GM21390 (cell line): ENCODE measurements at regions not wholly inside any gene's neighbourhood (a gene's known extent, or its start where the extent isn't known, plus 50 kb on each side); places are given as distances from the start of the nearest gene placed in this dataset.

Experiments used
- ATAC-seq: cut with Tn5 transposase; IDR thresholded peaks from one replicate; pipeline ENCODE4 v1.9.1; 2021; ENCODE audit not compliant: unreplicated experiment

DNA sequence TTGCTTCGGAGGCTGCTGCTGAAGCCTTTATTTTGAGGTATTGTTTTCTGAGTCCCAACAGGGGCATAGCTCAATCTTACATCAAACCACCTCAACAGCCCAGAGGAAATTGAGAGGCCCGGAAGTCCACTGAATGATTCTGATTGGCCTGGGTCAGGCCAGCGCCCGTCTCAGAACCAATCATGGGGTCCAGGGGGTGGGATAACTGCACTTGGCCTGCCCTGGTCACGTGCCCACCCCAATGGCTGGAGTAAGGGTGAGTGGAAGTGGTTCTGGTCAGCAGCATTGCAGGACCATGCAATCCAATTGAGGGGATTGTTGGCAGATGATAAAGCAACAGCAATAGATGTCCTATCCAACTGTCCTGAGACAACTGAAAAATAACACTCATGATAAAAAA is 190.6 kb downstream of the HERPUD2 start:
- ATAC-seq: no peak

- ATAC-seq: no peak
Measured at GRCh38 chr7:35501681-35502080, 193.3 kb downstream of the HERPUD2 start.

DNA sequence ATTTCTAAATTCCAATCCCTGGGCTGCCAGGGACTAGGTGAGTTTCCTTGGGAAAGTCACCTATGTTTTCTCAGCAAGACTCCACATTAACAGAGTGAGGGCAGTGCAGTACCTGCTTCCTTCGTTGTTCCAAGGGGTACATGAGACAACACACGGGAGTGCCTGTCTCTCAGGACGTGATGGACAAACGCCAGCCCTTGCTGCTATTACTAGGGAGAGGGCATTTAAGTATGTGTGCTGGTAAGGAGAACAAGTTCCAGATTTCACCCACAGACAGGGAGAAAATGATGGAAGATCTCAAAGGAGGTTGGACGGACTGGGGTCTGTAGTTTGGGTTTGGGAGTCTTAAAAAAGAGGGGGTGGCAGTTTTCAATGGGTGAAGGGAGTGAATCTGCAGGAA is 195.7 kb downstream of the HERPUD2 start:
- no peak for ATAC-seq

DNA sequence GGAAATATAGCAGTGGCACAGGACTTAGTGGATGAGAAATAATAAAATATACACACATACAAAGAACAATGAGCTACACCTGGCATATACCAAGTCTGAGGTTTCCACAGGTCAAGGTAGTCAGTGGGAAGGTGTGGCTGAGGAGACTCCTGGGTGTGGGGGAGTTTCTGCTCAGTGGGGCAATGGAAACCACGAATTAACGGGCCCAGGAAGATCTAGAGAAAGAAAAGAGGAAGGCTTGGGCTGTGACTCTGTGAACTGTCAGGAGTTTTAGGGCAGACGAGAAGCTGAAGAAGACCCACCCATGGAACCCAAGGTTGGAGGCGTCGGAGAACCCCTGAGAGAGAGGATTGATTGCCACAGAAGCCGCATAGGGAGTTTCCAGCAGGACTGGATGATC is 196.5 kb downstream of the HERPUD2 start:
- ATAC-seq: no peak

DNA sequence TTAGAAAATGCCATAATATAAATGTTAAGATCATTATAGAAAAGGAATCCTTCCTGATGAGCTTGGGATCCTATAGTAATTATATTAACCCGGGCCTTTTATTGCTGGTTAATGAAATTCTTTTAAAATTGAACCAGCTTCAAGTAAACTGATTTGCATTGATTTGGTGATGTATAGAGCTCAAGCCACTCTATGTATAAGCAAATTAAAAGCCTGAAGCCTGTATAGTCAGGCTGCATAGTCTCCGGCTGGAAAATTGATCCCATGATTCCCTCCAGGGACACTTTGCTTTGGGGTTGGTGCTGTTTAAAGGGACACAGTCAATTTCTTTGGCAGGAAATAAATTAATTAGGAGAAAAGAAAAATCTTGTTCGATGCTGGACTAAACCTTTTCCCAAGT is 199.1 kb downstream of the HERPUD2 start:
- ATAC-seq: no peak

- ATAC-seq: no peak
Measured at GRCh38 chr7:35495377-35495776, 199.6 kb downstream of the HERPUD2 start.

- no peak for ATAC-seq
Measured at GRCh38 chr7:35494407-35494806, 200.5 kb downstream of the HERPUD2 start.

DNA sequence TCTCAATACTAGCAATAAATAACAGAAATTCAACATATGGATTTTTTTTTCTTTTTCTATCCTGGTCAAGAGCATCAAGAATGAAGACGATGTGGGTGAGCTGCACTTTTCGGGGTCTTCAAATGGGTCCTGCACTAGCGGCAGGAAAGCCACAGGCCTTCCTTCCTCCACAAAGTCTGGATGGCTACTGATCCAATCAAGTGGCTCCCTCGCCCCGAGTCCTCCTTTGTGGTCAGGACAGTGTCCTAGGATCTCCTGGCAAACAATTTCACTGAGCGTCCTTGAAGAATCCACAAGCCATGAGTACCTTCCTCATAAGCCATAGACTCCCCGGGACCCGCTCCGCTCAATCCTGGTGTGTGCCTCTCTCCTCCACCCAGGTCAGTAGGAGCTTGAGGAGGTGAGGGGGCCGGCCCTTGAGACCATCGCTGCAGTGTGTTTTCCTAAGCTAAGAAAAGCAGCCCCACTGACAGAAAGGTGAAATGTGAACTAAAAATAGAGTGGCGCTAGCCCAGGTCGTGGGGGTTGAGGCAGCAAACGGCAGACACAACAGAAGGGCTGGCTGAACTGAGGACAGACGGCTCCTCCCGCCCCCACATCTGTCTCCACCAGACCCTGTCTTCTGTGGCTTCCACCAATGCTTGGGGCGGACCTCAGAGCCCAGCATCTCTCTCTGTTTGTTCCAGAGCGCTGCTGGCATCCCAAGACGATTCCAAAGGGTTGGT is 202.3 kb downstream of the HERPUD2 start:
- ATAC-seq: no peak

DNA sequence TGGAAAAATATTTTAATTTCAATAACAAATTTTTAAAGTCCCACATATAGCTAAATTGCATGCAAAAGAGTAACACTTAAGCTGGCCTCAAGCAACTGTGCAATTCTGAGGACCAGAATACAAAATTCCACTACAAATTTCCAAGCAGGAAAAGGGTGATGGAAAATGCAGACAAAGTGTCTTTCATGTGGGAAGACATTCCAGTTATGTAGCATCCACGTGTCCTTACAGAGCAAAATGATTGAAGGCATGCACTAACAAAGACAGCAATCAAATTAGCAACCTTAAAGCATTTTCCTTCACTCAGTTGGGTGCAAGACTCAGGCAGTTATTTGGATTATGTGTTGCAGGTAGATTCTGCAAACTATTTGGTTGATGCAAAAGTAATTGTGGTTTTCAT is 203.7 kb downstream of the HERPUD2 start:
- ATAC-seq: no peak

GRCh38 chr7:35487841-35488240 is 207.1 kb downstream of the HERPUD2 start:
- ATAC-seq: no peak

GRCh38 chr7:35487402-35487801 is 207.5 kb downstream of the HERPUD2 start:
- no peak for ATAC-seq

- ATAC-seq: no peak
Measured at GRCh38 chr7:35485436-35485835, 209.5 kb downstream of the HERPUD2 start.

DNA sequence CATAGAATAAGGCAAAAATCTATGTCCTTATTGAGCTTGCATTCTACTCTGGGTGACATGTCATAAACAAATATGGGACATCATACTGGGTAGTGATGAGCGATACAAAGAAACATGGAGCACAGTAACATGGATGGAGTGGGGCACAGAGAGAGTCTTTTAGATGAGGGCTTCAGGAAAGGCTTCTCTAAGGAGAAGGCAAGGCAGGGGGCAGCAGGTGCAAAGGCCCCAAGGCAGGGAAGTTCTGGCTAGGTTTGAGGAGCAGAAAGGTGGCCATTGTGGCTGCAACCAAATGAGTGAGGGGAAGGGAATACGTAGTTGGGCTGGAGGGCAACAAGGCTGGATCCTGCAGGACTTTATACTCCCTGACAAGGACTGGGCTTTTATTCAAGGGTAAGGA is 211.4 kb downstream of the HERPUD2 start:
- no peak for ATAC-seq

- ATAC-seq: no peak
Measured at GRCh38 chr7:35482231-35482630, 212.7 kb downstream of the HERPUD2 start.

GRCh38 chr7:35480806-35481205 is 214.1 kb downstream of the HERPUD2 start:
- ATAC-seq: no peak

- no peak for ATAC-seq
Measured at GRCh38 chr7:35477609-35478008, 217.3 kb downstream of the HERPUD2 start.

DNA sequence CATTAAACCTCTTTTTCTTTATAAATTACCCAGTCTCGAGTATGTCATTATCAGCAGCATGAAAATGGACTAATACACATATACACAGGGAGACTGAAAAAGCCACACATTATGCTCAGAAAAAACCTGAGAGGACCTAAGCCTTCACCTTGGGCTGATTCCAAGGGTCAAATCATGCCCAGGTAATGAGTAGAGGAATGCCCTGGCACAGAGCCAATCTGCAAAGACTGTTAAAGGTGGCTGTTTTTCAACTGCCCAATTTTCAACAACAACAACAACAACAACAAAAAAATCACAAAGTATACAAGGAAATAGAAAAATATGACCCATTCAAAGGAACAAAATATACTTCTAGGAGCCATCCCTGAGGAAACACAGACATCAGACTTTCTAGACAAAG is 220.2 kb upstream of the TBX20 start:
- no peak for ATAC-seq

DNA sequence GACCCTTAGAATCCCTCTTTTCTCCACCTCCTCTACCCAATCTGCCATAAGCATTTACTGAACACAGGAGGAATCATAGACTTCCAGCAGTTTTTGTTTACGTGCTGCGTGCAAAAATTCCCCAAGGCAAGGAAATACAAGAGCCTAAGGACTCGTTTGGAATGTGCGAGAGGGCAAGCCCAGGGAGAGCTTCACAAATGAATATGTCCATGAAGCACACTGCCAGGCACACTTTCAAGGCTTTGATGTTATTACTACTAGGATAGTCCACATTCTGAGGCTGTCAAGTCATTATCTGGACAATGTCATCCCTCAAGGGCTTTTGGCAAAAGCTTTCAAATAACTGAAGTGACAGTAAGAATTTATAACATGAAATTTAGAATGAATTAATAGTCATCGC is 214.7 kb upstream of the TBX20 start:
- ATAC-seq: no peak

DNA sequence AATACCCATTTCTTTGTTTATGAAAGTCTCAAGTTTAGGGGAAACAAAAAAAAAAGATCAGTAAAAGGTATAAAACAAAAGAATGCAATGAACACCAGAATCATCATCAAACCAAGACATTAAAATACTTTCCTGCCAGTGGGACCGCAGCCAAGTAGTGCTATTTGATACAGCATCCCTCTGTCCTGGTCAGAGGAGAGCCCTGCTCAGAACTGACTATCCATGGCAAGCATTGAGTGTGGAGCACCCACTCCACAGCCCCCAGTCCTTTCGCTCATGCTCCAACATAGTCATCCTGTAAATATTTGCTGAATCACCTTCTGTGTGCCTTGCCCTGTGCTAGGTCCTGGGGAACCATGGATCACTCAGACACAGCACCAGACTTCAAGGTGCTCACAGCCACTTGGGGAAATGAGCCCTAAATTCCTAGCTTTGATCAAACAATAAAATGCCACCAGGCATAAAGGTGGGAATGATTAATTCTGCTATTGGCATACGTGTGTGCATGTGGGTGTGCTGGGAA is 213.6 kb upstream of the TBX20 start:
- ATAC-seq: no peak

- no peak for ATAC-seq
Measured at GRCh38 chr7:35465791-35466336, 212.0 kb upstream of the TBX20 start.

- ATAC-seq: no peak
Measured at GRCh38 chr7:35463751-35464150, 209.9 kb upstream of the TBX20 start.

- ATAC-seq: no peak
Measured at GRCh38 chr7:35463176-35463700, 209.3 kb upstream of the TBX20 start.
